Heart right ventricle (tissue), 16 donors: ENCODE measurements at regions not wholly inside any gene's neighbourhood (a gene's known extent, or its start where the extent isn't known, plus 50 kb on each side); places are given as distances from the start of the nearest gene placed in this dataset.

Source experiments
- ATAC-seq, 8 donors: fragments of 200-7000 bp; cut with Tn5 transposase; one replicate each; pipeline ENCODE4 v1.9.1; 2020; ENCODE audit warnings: mild to moderate bottlenecking in 8 of 8, moderate library complexity in 8 of 8, moderate number of reproducible peaks in 1 of 8
- DNase-seq, 2 donors: peaks; one replicate each; pipeline ENCODE4 v3.0.0-alpha.2; 2020
- H3K27ac ChIP-seq, 10 donors: fragments of 200-600 bp; sonication (generic) in 2 of 10; one replicate each; pipeline versions ENCODE4 v1.5.0 to v1.8.0; 2020 to 2022; ENCODE audit warnings: mild to moderate bottlenecking in 3 of 10
- H3K27me3 ChIP-seq, 7 donors: fragments of 200-600 bp; one replicate each; pipeline ENCODE4 v1.8.0; 2021 to 2022; ENCODE audit warnings: mild to moderate bottlenecking in 2 of 7
- H3K36me3 ChIP-seq, 9 donors: fragments of 200-600 bp; sonication (generic) in 1 of 9; one replicate each; pipeline versions ENCODE4 v1.5.0 to v1.8.0; 2020 to 2022; ENCODE audit warnings: mild to moderate bottlenecking in 2 of 9
- H3K4me1 ChIP-seq, 9 donors: fragments of 200-600 bp; sonication (generic) in 1 of 9; one replicate each; pipeline versions ENCODE4 v1.5.0 to v1.8.0; 2020 to 2022; ENCODE audit warnings: mild to moderate bottlenecking in 4 of 9
- H3K4me3 ChIP-seq, 10 donors: fragments of 200-600 bp; sonication (generic) in 2 of 10; one replicate each; pipeline versions ENCODE4 v1.5.0 to v1.8.0; 2020 to 2022; ENCODE audit warnings: mild to moderate bottlenecking in 7 of 10, moderate library complexity in 2 of 10
- H3K9me3 ChIP-seq, 11 donors: fragments of 200-600 bp in 10 of 11; sonication (generic) in 2 of 11; one replicate each; pipeline versions ENCODE4 v1.5.0 to v1.8.0; 2013 to 2022; ENCODE audit warnings: mild to moderate bottlenecking in 2 of 11, control low read depth in 1 of 11, moderate library complexity in 1 of 11
- CTCF ChIP-seq, 9 donors: fragments of 200-600 bp; sonication (generic) in 2 of 9; IDR thresholded peaks; one replicate each; pipeline versions ENCODE4 v1.5.0 to v1.8.0; 2021 to 2022; ENCODE audit warnings: antibody characterized with exemption in 9 of 9, mild to moderate bottlenecking in 5 of 9, moderate library complexity in 1 of 9
- WGBS, 2 donors: extraction: QIAGEN DNeasy Blood & Tissue Kit; methylation state at CpG; one replicate each; pipeline ENCODE4 v1.1.7; 2013; ENCODE audit warnings: inconsistent platforms in 1 of 2; 5-methylcytosine and 5-hydroxymethylcytosine counted together
- intact Hi-C, 10 donors: fragments of 100-400 bp; cut with DNase I; formaldehyde crosslinking; loops; one replicate each; pipeline versions ENCODE4 v1.11.1 to v1.14.2; 2022
- donor health status: Arrhythmogenic right ventricular cardiomyopathy.
- donor health status: ischemic (EF 13 %, LVEDD 7.1; RV severe dilation, severe dysfunction).
- donor health status: healthy with polysubstance abuse.
- donor health status: DM: no; HTN: yes; CAD: no.
- donor health status: DM: no; HTN: no; CAD: no.
- donor health status: ischemic (EF 25% LVEDD 6.9; RV normal size, moderate dysfunction).
- donor health status: ischemic (EF 25% LVEDD 5.7; RV mildly dilated, moderate dysfunction).
- donor health status: healthy.
- donor health status: DM: yes; HTN: yes; CAD: no.
- donor health status: Ischemic cardiomyopathy.
- donor health status: ischemic (EF 35%, LVEDD 5.7; RV mildly dilated, moderate dysfunction).
- donor health status: nonischemic (EF 11% LVEDD 7.7; RV severe dilation, severe dysfunction).
- donor health status: DM: yes; HTN: yes; CAD: no.
- donor health status: PGD.
- donor health status: ischemic (EF 29% LVEDD 5.4; RV normal size, mild dysfunction).
- donor health status: nonischemic (EF 23%, LVEDD 6.1; RV moderate dilation, normal function).

GRCh38 chr10:52668024-52668423 is 104.6 kb downstream of the MBL2 start:
- Histone ChIP-seq H3K9me3 (peaks cover 0 to 42% (median 4%) of the 10 kb centered on the region in 11 donors), H3K27me3 (peaks cover 0 to 3% (median 0%) of the 10 kb centered on the region in 7 donors), H3K27ac (no peak overlapping the region), H3K4me1 (no peaks in the 10 kb centered on the region), H3K36me3 (no peaks in the 10 kb centered on the region), H3K4me3 (no peak overlapping the region)
- no peak for DNase-seq
- WGBS, 2 donors, result 47 to 50% methylated on average over 2 of the region's 2 CpGs
- intact Hi-C loops, result no loop called here
- no peak for ATAC-seq
- no peak for TF ChIP-seq CTCF (IDR thresholded peaks at IDR 0.05)

GRCh38 chr10:52672880-52673279 is 99.7 kb downstream of the MBL2 start:
- Histone ChIP-seq H3K27me3 (peaks cover 0 to 3% (median 0%) of the 10 kb centered on the region in 7 donors), H3K36me3 (no peaks in the 10 kb centered on the region), H3K9me3 (peaks cover 0 to 10% (median 0%) of the 10 kb centered on the region in 11 donors), H3K4me3 (no peak overlapping the region), H3K27ac (no peak overlapping the region), H3K4me1 (no peaks in the 10 kb centered on the region)
- intact Hi-C loops, result no loop called here
- ATAC-seq (no peak), DNase-seq (no peak)
- 82 to 85% methylated on average over 1 of the region's 1 CpG for WGBS, 2 donors
- TF ChIP-seq CTCF (IDR thresholded peaks at IDR 0.05), result no peak

- ATAC-seq (no peak), DNase-seq (no peak)
- no peak for TF ChIP-seq CTCF (IDR thresholded peaks at IDR 0.05)
- WGBS, 2 donors, result 79 to 85% methylated on average over 2 of the region's 2 CpGs
- intact Hi-C loops, result no loop called here
- Histone ChIP-seq H3K27me3 (peaks cover 0 to 3% (median 0%) of the 10 kb centered on the region in 7 donors), H3K36me3 (no peaks in the 10 kb centered on the region), H3K4me1 (no peaks in the 10 kb centered on the region), H3K4me3 (no peak overlapping the region), H3K27ac (no peak overlapping the region), H3K9me3 (peaks cover 0 to 8% (median 0%) of the 10 kb centered on the region in 11 donors)
Observed at GRCh38 chr10:52673468-52673867, 99.1 kb downstream of the MBL2 start.

- intact Hi-C loops, result no loop called here
- H3K27ac ChIP-seq, result no peak overlapping the region
- no peaks in the 10 kb centered on the region for H3K36me3 ChIP-seq
- no peaks in the 10 kb centered on the region for H3K4me1 ChIP-seq
- no peak for DNase-seq
- H3K4me3 ChIP-seq, result no peak overlapping the region
- ATAC-seq, result no peak
- H3K27me3 ChIP-seq, result peaks cover 0 to 3% (median 0%) of the 10 kb centered on the region in 7 donors
- H3K9me3 ChIP-seq, result peaks cover 0 to 8% (median 0%) of the 10 kb centered on the region in 11 donors
- no peak for TF ChIP-seq CTCF (IDR thresholded peaks at IDR 0.05)
Observed at GRCh38 chr10:52674474-52674873, 98.1 kb downstream of the MBL2 start.
